NAMALWA (cell line): ENCODE measurements at regions not wholly inside any gene's neighbourhood (a gene's known extent, or its start where the extent isn't known, plus 50 kb on each side); places are given as distances from the start of the nearest gene placed in this dataset.

Experiments
- DNase-seq: peaks from one replicate; pipeline ENCODE4 v3.0.0-alpha.2; 2015; ENCODE audit warnings: low spot score

GRCh38 chr4:135917011-135917410 is 1615.3 kb downstream of the PCDH18 start:
- no peak for DNase-seq

- no peak for DNase-seq
These were observed 1631.3 kb downstream of the PCDH18 start for GRCh38 chr4:135900956-135901355.

GRCh38 chr4:135864304-135864703 is 1662.7 kb upstream of the PABPC4L start:
- peak; percentile 15 for DNase-seq

- DNase-seq, result no peak
These were observed 1639.2 kb upstream of the PABPC4L start for GRCh38 chr4:135840781-135841180.

GRCh38 chr4:135839712-135840111 is 1638.1 kb upstream of the PABPC4L start:
- no peak for DNase-seq

- DNase-seq, result no peak
These were observed 1637.3 kb upstream of the PABPC4L start for GRCh38 chr4:135838889-135839288.

GRCh38 chr4:135834471-135834870 is 1632.9 kb upstream of the PABPC4L start:
- DNase-seq, result no peak

- DNase-seq, result no peak
These were observed 1631.9 kb upstream of the PABPC4L start for GRCh38 chr4:135833529-135833928.

GRCh38 chr4:135824759-135825296 is 1623.2 kb upstream of the PABPC4L start:
- DNase-seq, result no peak

- no peak for DNase-seq
These were observed 1603.2 kb upstream of the PABPC4L start for GRCh38 chr4:135804785-135805184.

GRCh38 chr4:135777361-135777760 is 1575.8 kb upstream of the PABPC4L start:
- no peak for DNase-seq

- no peak for DNase-seq
These were observed 1574.3 kb upstream of the PABPC4L start for GRCh38 chr4:135775909-135776308.

GRCh38 chr4:135770505-135770904 is 1568.9 kb upstream of the PABPC4L start:
- DNase-seq, result no peak

- DNase-seq, result no peak
These were observed 1543.3 kb upstream of the PABPC4L start for GRCh38 chr4:135744928-135745327.

GRCh38 chr4:135741583-135741982 is 1540.0 kb upstream of the PABPC4L start:
- no peak for DNase-seq

GRCh38 chr4:135739354-135739753 is 1537.8 kb upstream of the PABPC4L start:
- no peak for DNase-seq

GRCh38 chr4:135735512-135735911 is 1533.9 kb upstream of the PABPC4L start:
- no peak for DNase-seq

GRCh38 chr4:135732448-135732847 is 1530.9 kb upstream of the PABPC4L start:
- DNase-seq, result no peak

GRCh38 chr4:135731682-135732081 is 1530.1 kb upstream of the PABPC4L start:
- no peak for DNase-seq

GRCh38 chr4:135724421-135724820 is 1522.8 kb upstream of the PABPC4L start:
- DNase-seq, result no peak

- no peak for DNase-seq
These were observed 1516.4 kb upstream of the PABPC4L start for GRCh38 chr4:135718019-135718418.

GRCh38 chr4:135705343-135705742 is 1503.8 kb upstream of the PABPC4L start:
- DNase-seq, result no peak

- DNase-seq, result no peak
These were observed 1492.5 kb upstream of the PABPC4L start for GRCh38 chr4:135694066-135694465.

- DNase-seq, result no peak
These were observed 1482.4 kb upstream of the PABPC4L start for GRCh38 chr4:135684001-135684400.

- DNase-seq, result no peak
These were observed 1470.6 kb upstream of the PABPC4L start for GRCh38 chr4:135672202-135672601.
